ENCODE measurements at regions not wholly inside any gene's neighbourhood (a gene's known extent, or its start where the extent isn't known, plus 50 kb on each side); places are given as distances from the start of the nearest gene placed in this dataset.

GRCh38 chr1:239892602-239893001 is 199.1 kb upstream of the FMN2 start:
- intact Hi-C loops (cut with DNase I; ENCODE audit: low total_unique reads): no loop called here
- DNase-seq: no peak
- Histone ChIP-seq H3K9me3 (no peaks in the 10 kb centered on the region), H3K27ac (no peak overlapping the region), H3K4me1 (peaks cover 0 to 3% (median 1%) of the 10 kb centered on the region in 6 donors), H3K4me3 (no peak overlapping the region), H3K36me3 (no peaks in the 10 kb centered on the region), H3K27me3 (replicated peaks in 1 of 7) (peaks cover 0 to 10% (median 0%) of the 10 kb centered on the region in 7 donors)
- TF ChIP-seq POLR2A (IDR thresholded peaks at IDR 0.05) (no peak), CTCF (IDR thresholded peaks at IDR 0.05 in 8 of 11, conservative IDR thresholded peaks at IDR 0.05 in 3 of 11) (no peak), POLR2AphosphoS5 (IDR thresholded peaks at IDR 0.05) (no peak)

- WGBS, 5 donors: 44 to 60% (median 53%) methylated on average over 3 of the region's 3 CpGs
- Histone ChIP-seq H3K4me3 (no peak overlapping the region), H3K27me3 (replicated peaks in 1 of 7) (peaks cover 0 to 10% (median 0%) of the 10 kb centered on the region in 7 donors), H3K9me3 (no peaks in the 10 kb centered on the region), H3K36me3 (no peaks in the 10 kb centered on the region), H3K4me1 (peaks cover 4 to 9% (median 7%) of the 10 kb centered on the region in 6 donors), H3K27ac (no peak overlapping the region)
- no peak for DNase-seq
- TF ChIP-seq CTCF (IDR thresholded peaks at IDR 0.05 in 8 of 11, conservative IDR thresholded peaks at IDR 0.05 in 3 of 11) (no peak), POLR2AphosphoS5 (IDR thresholded peaks at IDR 0.05) (no peak), POLR2A (IDR thresholded peaks at IDR 0.05) (no peak)
- intact Hi-C loops (cut with DNase I; ENCODE audit: low total_unique reads): no loop called here
Observed at GRCh38 chr1:239893127-239893731, 198.5 kb upstream of the FMN2 start.

DNA sequence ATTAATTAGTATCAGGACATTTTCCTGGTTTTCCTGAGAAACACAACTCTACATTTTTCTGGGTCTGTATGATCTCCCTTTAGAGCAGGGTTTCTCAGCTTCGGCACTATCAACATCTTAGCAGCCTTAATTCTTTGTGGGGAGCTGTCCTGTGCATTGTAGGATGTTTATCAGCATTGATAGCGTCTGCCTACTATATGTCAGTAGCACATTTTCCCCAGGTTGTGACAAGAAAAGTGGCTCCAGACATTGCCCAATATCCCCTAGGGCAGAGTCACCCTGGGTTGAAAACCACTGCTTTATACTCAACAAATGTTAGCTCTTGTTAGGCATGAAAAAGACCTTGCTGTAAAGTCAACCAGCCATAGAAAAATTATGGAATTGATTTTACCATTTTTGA is 195.1 kb upstream of the FMN2 start:
- intact Hi-C loops (cut with DNase I; ENCODE audit: low total_unique reads): no loop called here

DNA sequence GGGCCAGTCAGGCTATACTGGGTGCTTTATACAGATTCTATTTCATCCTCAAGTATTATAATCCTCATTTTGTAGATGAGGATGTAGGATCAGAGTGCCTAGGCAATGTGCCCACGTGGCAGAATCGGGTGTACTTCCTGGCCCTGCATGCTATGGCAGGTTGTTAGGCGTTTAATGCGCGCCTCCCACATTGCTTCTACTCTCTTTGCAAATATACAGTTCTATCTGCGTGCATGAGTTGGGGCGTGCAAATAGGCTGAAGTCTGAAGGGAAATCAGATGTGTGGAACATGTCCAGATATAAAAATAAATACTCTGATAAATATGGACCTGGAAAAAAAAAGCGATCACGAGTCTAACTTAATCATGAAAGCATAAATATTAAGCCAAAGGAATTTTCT is 194.7 kb upstream of the FMN2 start:
- Histone ChIP-seq H3K4me3 (no peak overlapping the region), H3K4me1 (peaks cover 4 to 11% (median 8%) of the 10 kb centered on the region in 6 donors), H3K9me3 (no peaks in the 10 kb centered on the region), H3K27ac (no peak overlapping the region), H3K27me3 (replicated peaks in 1 of 7) (peaks cover 0 to 10% (median 0%) of the 10 kb centered on the region in 7 donors), H3K36me3 (no peaks in the 10 kb centered on the region)
- DNase-seq: no peak
- 73 to 87% (median 78%) methylated on average over 9 of the region's 9 CpGs for WGBS, 5 donors
- TF ChIP-seq POLR2AphosphoS5 (IDR thresholded peaks at IDR 0.05) (no peak), POLR2A (IDR thresholded peaks at IDR 0.05) (no peak), CTCF (IDR thresholded peaks at IDR 0.05 in 8 of 11, conservative IDR thresholded peaks at IDR 0.05 in 3 of 11) (no peak)
- intact Hi-C loops (cut with DNase I; ENCODE audit: low total_unique reads): no loop called here

More for the DNA sequence above, 195.1 kb upstream of the FMN2 start:
- TF ChIP-seq POLR2AphosphoS5 (IDR thresholded peaks at IDR 0.05) (no peak), CTCF (IDR thresholded peaks at IDR 0.05 in 8 of 11, conservative IDR thresholded peaks at IDR 0.05 in 3 of 11) (no peak), POLR2A (IDR thresholded peaks at IDR 0.05) (no peak)
- no peak for DNase-seq
- Histone ChIP-seq H3K9me3 (no peaks in the 10 kb centered on the region), H3K4me3 (no peak overlapping the region), H3K36me3 (no peaks in the 10 kb centered on the region), H3K27me3 (replicated peaks in 1 of 7) (peaks cover 0 to 10% (median 0%) of the 10 kb centered on the region in 7 donors), H3K4me1 (peaks cover 4 to 11% (median 8%) of the 10 kb centered on the region in 6 donors), H3K27ac (no peak overlapping the region)
- 75 to 99% (median 87%) methylated on average over 2 of the region's 2 CpGs for WGBS, 5 donors
